Upper lobe of left lung (tissue), 6 donors: ENCODE measurements at regions not wholly inside any gene's neighbourhood (a gene's known extent, or its start where the extent isn't known, plus 50 kb on each side); places are given as distances from the start of the nearest gene placed in this dataset.
A peak's percentile ranks its signal among the peaks of the same experiment; 100 is the strongest.

ENCODE experiments used
- ATAC-seq, 2 donors: fragments of 200-7000 bp; cut with Tn5 transposase; one replicate each; pipeline ENCODE4 v1.9.1; 2022; ENCODE audit warnings: mild to moderate bottlenecking in 2 of 2, moderate library complexity in 2 of 2; ENCODE audit not compliant: low FRiP score in 2 of 2
- DNase-seq, 2 donors: peaks; one replicate each; pipeline ENCODE4 v3.0.0-alpha.2; 2019 to 2020
- H3K27ac ChIP-seq, 4 donors: fragments of 200-600 bp; sonication (generic); one replicate each; pipeline ENCODE4 v1.5.1; 2016 to 2019
- H3K27me3 ChIP-seq, 4 donors: fragments of 200-600 bp; sonication (generic); one replicate each; pipeline ENCODE4 v1.5.1; 2017 to 2019
- H3K36me3 ChIP-seq, 4 donors: fragments of 200-600 bp; sonication (generic); one replicate each; pipeline ENCODE4 v1.5.1; 2016 to 2019
- H3K4me1 ChIP-seq, 4 donors: fragments of 200-600 bp; sonication (generic); one replicate each; pipeline ENCODE4 v1.5.1; 2018 to 2019
- H3K4me3 ChIP-seq, 4 donors: fragments of 200-600 bp; sonication (generic); one replicate each; pipeline ENCODE4 v1.5.1; 2017 to 2019; ENCODE audit warnings: mild to moderate bottlenecking in 2 of 4, moderate library complexity in 1 of 4
- H3K9me3 ChIP-seq, 4 donors: fragments of 200-600 bp; sonication (generic); one replicate each; pipeline ENCODE4 v1.5.1; 2018 to 2019
- EP300 ChIP-seq, 4 donors: sonication (generic); formaldehyde crosslinking; IDR thresholded peaks; one replicate each; pipeline ENCODE4 v1.5.1; 2017; ENCODE audit warnings: antibody characterized with exemption in 4 of 4, control low read depth in 2 of 4
- POLR2A ChIP-seq, 4 donors: fragments of 450-650 bp; IDR thresholded peaks; one replicate each; pipeline ENCODE4 v1.5.1; 2016 to 2017; ENCODE audit warnings: antibody characterized with exemption in 4 of 4, mild to moderate bottlenecking in 2 of 4
- POLR2AphosphoS5 ChIP-seq, 2 donors: sonication (generic); formaldehyde crosslinking; IDR thresholded peaks; one replicate each; pipeline ENCODE4 v1.5.1; 2017; ENCODE audit warnings: antibody characterized with exemption in 2 of 2
- WGBS, 2 donors: methylation state at CpG; one replicate each; pipeline ENCODE4 v1.1.5; 2017 to 2018; 5-methylcytosine and 5-hydroxymethylcytosine counted together
- TF ChIP-seq, protein P1 (sequence below), 6 experiments: fragments of 450-650 bp in 4 of 6; fragments of 200-600 bp in 2 of 6; sonication (generic) in 2 of 6; IDR thresholded peaks; one replicate each; pipeline ENCODE4 v1.5.1; 2016 to 2019; ENCODE audit warnings: antibody characterized with exemption in 6 of 6
- donor health status: DM: no; HTN: no; CAD: no; lungs with moderate emphysema.
- donor health status: DM: no; HTN: yes; CAD: no; lungs with severe emphysema.

DNA sequence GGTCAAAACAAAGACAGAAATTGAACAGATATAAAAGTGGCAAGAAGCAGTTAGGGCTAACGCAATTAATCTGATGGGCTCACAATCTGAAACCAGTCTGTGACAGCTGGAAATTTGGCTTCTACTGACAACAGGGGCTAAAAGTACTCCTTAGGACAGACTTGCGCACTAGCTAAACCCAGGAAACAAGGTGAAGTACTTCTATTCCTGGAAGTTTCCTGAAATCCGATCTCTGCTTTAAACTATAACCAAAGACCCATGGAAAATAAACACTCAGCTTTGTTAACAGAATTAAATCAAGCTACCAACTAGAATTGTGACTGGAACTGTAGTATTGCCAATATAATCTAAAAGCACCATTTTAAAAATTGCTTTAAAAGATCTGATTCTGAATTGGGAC, 520.2 kb upstream of the ZWINT start:
- Histone ChIP-seq H3K27ac (no peak overlapping the region), H3K9me3 (no peaks in the 10 kb centered on the region), H3K4me3 (no peak overlapping the region), H3K36me3 (no peaks in the 10 kb centered on the region), H3K4me1 (peaks cover 0 to 7% (median 0%) of the 10 kb centered on the region in 4 donors), H3K27me3 (no peaks in the 10 kb centered on the region)
- 23 to 26% methylated on average over 3 of the region's 3 CpGs for WGBS, 2 donors
- DNase-seq (no peak), ATAC-seq (no peak)
- TF ChIP-seq EP300 (IDR thresholded peaks at IDR 0.05) (peak in 1 of 4 donors; percentile 35), POLR2AphosphoS5 (IDR thresholded peaks at IDR 0.05) (no peak), POLR2A (IDR thresholded peaks at IDR 0.05) (no peak)
- TF ChIP-seq, protein P1, sequence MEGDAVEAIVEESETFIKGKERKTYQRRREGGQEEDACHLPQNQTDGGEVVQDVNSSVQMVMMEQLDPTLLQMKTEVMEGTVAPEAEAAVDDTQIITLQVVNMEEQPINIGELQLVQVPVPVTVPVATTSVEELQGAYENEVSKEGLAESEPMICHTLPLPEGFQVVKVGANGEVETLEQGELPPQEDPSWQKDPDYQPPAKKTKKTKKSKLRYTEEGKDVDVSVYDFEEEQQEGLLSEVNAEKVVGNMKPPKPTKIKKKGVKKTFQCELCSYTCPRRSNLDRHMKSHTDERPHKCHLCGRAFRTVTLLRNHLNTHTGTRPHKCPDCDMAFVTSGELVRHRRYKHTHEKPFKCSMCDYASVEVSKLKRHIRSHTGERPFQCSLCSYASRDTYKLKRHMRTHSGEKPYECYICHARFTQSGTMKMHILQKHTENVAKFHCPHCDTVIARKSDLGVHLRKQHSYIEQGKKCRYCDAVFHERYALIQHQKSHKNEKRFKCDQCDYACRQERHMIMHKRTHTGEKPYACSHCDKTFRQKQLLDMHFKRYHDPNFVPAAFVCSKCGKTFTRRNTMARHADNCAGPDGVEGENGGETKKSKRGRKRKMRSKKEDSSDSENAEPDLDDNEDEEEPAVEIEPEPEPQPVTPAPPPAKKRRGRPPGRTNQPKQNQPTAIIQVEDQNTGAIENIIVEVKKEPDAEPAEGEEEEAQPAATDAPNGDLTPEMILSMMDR (IDR thresholded peaks at IDR 0.05): no peak

DNA sequence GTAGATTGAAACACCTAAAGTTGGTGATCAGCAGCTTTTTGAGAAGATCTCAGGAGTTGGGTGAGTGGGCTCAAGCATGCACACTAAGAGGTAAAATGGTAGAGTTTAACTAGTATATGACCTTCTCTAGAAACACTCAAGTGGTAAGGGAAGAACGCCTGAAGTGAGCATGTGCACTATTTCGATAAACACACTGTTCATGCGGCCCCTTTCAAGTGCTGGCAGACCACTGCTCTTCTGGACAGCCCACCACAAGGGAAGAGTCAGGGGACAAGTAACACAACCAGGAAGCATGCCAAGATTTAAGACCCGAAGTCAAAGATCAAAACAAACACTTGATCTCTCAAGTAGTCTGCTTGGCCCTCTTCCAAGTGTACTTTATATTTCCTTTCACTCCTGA, 519.5 kb upstream of the ZWINT start:
- no peak for TF ChIP-seq POLR2A (IDR thresholded peaks at IDR 0.05)
- TF ChIP-seq EP300 (IDR thresholded peaks at IDR 0.05): no peak
- TF ChIP-seq, protein P1 (IDR thresholded peaks at IDR 0.05): no peak
- no peak for TF ChIP-seq POLR2AphosphoS5 (IDR thresholded peaks at IDR 0.05)
- ATAC-seq: no peak
- H3K36me3 ChIP-seq: no peaks in the 10 kb centered on the region
- no peak for DNase-seq
- H3K27me3 ChIP-seq: no peaks in the 10 kb centered on the region
- WGBS, 2 donors: 11 to 35% methylated on average over 4 of the region's 4 CpGs
- H3K27ac ChIP-seq: no peak overlapping the region
- H3K4me3 ChIP-seq: no peak overlapping the region
- H3K4me1 ChIP-seq: peaks cover 0 to 7% (median 0%) of the 10 kb centered on the region in 4 donors
- H3K9me3 ChIP-seq: no peaks in the 10 kb centered on the region

DNA sequence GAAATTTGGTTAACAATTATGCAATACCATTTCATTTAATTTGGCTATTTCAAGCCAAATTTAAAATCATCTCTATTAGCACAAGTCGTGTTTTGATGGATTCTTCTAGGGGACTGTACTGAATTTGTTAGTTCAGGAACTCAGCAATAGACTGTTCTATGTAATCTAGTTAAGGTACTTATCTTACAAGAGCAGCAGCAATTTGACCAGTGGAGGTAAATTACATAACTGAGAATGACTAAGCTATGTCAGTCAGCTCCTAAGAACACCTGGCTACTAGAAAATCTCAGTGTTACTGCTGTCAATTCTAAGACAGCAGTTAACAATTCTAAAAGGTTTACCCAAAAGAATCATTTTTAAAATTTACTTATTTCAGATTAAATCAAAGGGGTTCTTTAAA, 513.9 kb upstream of the ZWINT start:
- TF ChIP-seq, protein P1 (IDR thresholded peaks at IDR 0.05): no peak
- TF ChIP-seq POLR2A (IDR thresholded peaks at IDR 0.05) (no peak), EP300 (IDR thresholded peaks at IDR 0.05) (no peak), POLR2AphosphoS5 (IDR thresholded peaks at IDR 0.05) (no peak)
- DNase-seq: no peak
- no peak overlapping the region for H3K27ac ChIP-seq
- H3K27me3 ChIP-seq: no peaks in the 10 kb centered on the region
- WGBS, 2 donors: 39 to 57% methylated on average over 1 of the region's 1 CpG
- no peak for ATAC-seq
- no peak overlapping the region for H3K4me3 ChIP-seq
- no peaks in the 10 kb centered on the region for H3K9me3 ChIP-seq
- no peaks in the 10 kb centered on the region for H3K36me3 ChIP-seq
- H3K4me1 ChIP-seq: no peaks in the 10 kb centered on the region

DNA sequence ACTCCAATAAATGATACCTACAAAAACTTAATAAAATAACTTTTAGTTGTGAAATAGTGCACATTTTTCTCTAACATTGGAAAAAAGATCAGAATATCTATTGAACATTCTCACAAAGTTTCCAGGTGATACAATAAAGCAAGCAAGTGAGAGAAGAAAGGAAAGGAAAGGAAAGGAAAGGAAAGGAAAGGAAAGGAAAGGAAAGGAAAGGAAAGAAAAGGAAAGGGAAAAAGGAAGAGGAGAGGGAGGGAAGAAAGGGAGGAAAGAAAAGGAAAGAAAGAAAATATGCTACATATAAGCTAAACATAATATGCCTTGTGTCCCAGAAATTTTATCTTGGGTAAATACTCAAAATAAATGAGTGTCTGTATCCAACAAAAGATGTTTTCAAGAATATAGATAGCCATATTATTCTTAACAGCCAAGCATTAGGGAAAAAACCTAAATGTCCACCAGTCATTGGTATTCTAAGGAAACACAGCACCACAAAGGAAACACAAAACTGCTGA, 510.2 kb upstream of the ZWINT start:
- ATAC-seq (no peak), DNase-seq (no peak)
- Histone ChIP-seq H3K27me3 (no peaks in the 10 kb centered on the region), H3K27ac (no peak overlapping the region), H3K4me1 (no peaks in the 10 kb centered on the region), H3K9me3 (no peaks in the 10 kb centered on the region), H3K36me3 (no peaks in the 10 kb centered on the region), H3K4me3 (no peak overlapping the region)
- TF ChIP-seq, protein P1 (IDR thresholded peaks at IDR 0.05): no peak
- no peak for TF ChIP-seq POLR2A (IDR thresholded peaks at IDR 0.05)
- TF ChIP-seq EP300 (IDR thresholded peaks at IDR 0.05): no peak
- no peak for TF ChIP-seq POLR2AphosphoS5 (IDR thresholded peaks at IDR 0.05)

DNA sequence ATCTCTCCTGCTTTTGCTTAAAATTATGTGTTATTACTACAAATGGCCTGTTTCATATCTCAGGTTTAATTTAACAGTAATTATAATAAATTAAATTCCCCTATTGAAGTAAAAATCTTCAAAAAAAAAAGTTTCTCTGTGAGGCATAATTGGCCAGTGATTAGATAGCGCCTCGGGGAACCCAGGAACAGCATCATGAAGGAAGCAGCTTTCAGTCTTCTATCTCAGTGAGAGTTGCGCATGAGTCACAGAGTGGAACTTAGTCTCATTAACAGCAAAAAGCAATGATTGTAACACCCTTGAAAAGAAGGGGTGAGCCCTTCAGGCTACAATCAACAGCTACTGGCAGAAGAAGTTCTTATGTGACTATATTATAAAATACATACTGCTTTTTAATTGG, 506.2 kb upstream of the ZWINT start:
- Histone ChIP-seq H3K4me1 (no peaks in the 10 kb centered on the region), H3K4me3 (no peak overlapping the region), H3K27ac (no peak overlapping the region), H3K36me3 (no peaks in the 10 kb centered on the region), H3K27me3 (no peaks in the 10 kb centered on the region), H3K9me3 (no peaks in the 10 kb centered on the region)
- WGBS, 2 donors: 83 to 87% methylated on average over 3 of the region's 3 CpGs
- no peak for TF ChIP-seq POLR2A (IDR thresholded peaks at IDR 0.05)
- TF ChIP-seq, protein P1 (IDR thresholded peaks at IDR 0.05): no peak
- TF ChIP-seq EP300 (IDR thresholded peaks at IDR 0.05): no peak
- no peak for TF ChIP-seq POLR2AphosphoS5 (IDR thresholded peaks at IDR 0.05)
- DNase-seq (no peak), ATAC-seq (no peak)
